ENCODE measurements at regions not wholly inside any gene's neighbourhood (a gene's known extent, or its start where the extent isn't known, plus 50 kb on each side); places are given as distances from the start of the nearest gene placed in this dataset.

- in situ Hi-C loops (cut with HindIII; ENCODE audit: low pct_ligation_motif_present, low pct_unique_long_range_greater_than_20kb, low sequenced_read_pairs), result no loop called here
- no peak for DNase-seq
Measured at GRCh38 chr13:108360139-108360538, 90.6 kb downstream of the TNFSF13B start.

DNA sequence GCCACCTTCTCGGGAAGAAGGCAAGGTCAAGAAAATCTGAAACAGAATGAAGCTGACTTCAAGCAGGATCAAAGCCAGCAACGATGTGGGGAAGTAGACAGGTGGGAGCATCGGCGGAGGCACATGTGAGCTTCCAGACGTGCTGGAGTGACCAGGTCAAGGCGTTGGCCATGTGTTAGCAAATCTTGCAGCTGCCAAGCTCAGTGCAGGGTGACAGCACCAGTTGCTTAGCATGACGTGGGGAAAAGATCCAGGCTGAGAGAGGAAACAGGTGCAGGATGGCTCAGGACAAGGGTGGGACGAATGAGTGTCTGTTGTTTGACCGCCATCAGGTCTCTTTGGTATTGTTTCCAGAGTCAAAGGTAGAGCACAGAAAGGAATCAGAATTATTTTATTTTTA is 92.3 kb downstream of the TNFSF13B start:
- in situ Hi-C loops (cut with HindIII; ENCODE audit: low pct_ligation_motif_present, low pct_unique_long_range_greater_than_20kb, low sequenced_read_pairs), result no loop called here

GRCh38 chr13:108363666-108364065 is 94.1 kb downstream of the TNFSF13B start:
- in situ Hi-C loops (cut with HindIII; ENCODE audit: low pct_ligation_motif_present, low pct_unique_long_range_greater_than_20kb, low sequenced_read_pairs), result no loop called here
- no peak for DNase-seq

More for the DNA sequence above, 92.3 kb downstream of the TNFSF13B start:
- DNase-seq, result no peak

GRCh38 chr13:108365255-108365654 is 95.7 kb downstream of the TNFSF13B start:
- no peak for DNase-seq
- in situ Hi-C loops (cut with HindIII; ENCODE audit: low pct_ligation_motif_present, low pct_unique_long_range_greater_than_20kb, low sequenced_read_pairs), result no loop called here

DNA sequence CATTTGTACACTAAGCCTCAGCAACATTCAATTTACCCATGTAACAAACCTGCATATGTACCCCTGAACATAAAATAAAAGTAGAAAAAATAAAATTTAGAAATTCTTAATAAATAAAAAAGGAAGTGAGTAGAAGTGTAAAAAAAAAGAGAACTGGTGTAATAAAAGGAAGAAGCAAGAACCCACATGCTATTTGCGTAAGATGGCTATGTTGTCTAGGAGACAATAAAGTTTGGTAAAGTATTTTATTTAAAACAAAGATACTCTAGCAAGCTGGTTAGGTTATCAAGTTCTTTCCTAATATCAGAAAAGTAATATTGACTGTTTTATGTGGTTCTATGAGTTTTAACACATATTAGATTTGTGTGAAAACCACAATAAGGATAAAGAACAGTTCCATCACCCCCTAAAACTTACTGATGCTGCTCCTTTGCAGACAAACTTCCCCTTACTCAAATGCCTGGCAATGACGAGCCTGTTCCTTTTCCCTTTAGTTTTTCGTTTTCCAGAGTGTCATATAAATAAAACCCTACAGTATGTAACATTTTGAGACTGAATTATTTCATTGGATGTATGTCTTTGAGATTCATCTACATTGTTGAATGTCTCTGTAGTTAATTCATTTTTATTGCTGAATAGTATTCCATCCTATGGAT is 98.9 kb downstream of the TNFSF13B start:
- DNase-seq, result no peak
- in situ Hi-C loops (cut with HindIII; ENCODE audit: low pct_ligation_motif_present, low pct_unique_long_range_greater_than_20kb, low sequenced_read_pairs), result no loop called here

DNA sequence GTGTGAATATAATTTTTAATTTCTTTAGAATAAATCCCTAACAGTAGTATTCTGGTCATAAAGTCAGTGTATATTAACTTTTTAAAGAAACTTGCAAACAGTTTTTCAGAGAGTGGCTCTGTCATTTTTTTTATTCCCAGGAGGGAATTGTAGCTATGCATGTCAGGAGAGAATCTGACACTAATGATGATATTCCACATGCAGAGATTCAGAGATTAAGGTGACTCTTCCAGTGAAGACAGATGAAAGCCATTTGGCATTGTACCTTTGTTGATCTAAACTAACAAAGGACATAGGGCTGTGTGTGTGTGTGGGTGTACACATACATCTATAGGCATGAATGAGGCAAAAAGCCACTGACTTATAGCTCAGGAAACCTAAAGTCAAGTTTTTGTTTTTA is 99.9 kb downstream of the TNFSF13B start:
- in situ Hi-C loops (cut with HindIII; ENCODE audit: low pct_ligation_motif_present, low pct_unique_long_range_greater_than_20kb, low sequenced_read_pairs), result no loop called here
- no peak for DNase-seq

DNA sequence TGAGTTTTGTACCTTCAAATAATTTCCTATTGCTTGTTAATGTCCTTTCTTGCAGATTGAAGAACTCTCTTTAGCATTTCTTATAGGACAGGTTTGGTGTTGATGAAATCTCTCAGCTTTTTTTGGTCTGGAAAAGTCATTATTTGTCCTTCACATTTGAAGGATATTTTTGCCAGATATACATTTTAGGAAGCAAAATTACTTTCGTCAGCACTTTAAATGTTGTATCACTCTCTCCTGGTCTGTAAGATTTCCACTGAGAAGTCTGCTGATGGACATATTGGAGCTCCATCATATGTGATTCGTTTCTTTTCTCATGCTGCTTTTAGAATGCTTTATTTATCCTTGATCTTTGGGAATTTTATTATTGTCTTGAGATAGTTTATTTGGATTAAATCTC is 105.5 kb downstream of the TNFSF13B start:
- in situ Hi-C loops (cut with HindIII; ENCODE audit: low pct_ligation_motif_present, low pct_unique_long_range_greater_than_20kb, low sequenced_read_pairs), result no loop called here
- DNase-seq, result no peak

GRCh38 chr13:108375772-108376171 is 106.3 kb downstream of the TNFSF13B start:
- no peak for DNase-seq
- in situ Hi-C loops (cut with HindIII; ENCODE audit: low pct_ligation_motif_present, low pct_unique_long_range_greater_than_20kb, low sequenced_read_pairs), result no loop called here

GRCh38 chr13:108376308-108376707 is 106.8 kb downstream of the TNFSF13B start:
- in situ Hi-C loops (cut with HindIII; ENCODE audit: low pct_ligation_motif_present, low pct_unique_long_range_greater_than_20kb, low sequenced_read_pairs), result no loop called here

GRCh38 chr13:108377646-108378206 is 108.2 kb downstream of the TNFSF13B start:
- in situ Hi-C loops (cut with HindIII; ENCODE audit: low pct_ligation_motif_present, low pct_unique_long_range_greater_than_20kb, low sequenced_read_pairs), result no loop called here
- DNase-seq, result no peak

More at GRCh38 chr13:108376308-108376707, 106.8 kb downstream of the TNFSF13B start:
- no peak for DNase-seq

- in situ Hi-C loops (cut with HindIII; ENCODE audit: low pct_ligation_motif_present, low pct_unique_long_range_greater_than_20kb, low sequenced_read_pairs), result no loop called here
Measured at GRCh38 chr13:108383667-108384066, 114.1 kb downstream of the TNFSF13B start.

DNA sequence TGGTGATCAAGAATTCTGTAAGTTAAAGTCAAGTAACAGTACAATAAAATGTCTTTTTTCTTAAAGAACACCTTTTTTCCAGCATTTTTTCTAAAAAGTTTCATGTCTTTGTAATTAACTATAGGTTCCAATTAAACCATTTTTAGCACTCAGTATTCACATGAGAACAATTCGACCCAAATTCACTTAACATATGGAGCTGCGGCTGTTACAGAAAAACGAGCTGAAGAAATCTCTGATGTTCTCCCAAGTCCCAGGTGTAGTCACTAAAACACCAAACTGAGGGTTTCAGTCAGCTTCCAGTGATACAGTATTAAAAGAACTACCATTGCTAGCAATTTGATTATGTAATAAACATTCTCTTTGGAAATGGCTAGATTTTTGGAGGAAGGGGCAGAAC is 117.6 kb downstream of the TNFSF13B start:
- in situ Hi-C loops (cut with HindIII; ENCODE audit: low pct_ligation_motif_present, low pct_unique_long_range_greater_than_20kb, low sequenced_read_pairs), result no loop called here
- no peak for DNase-seq

More at GRCh38 chr13:108383667-108384066, 114.1 kb downstream of the TNFSF13B start:
- DNase-seq, result no peak

DNA sequence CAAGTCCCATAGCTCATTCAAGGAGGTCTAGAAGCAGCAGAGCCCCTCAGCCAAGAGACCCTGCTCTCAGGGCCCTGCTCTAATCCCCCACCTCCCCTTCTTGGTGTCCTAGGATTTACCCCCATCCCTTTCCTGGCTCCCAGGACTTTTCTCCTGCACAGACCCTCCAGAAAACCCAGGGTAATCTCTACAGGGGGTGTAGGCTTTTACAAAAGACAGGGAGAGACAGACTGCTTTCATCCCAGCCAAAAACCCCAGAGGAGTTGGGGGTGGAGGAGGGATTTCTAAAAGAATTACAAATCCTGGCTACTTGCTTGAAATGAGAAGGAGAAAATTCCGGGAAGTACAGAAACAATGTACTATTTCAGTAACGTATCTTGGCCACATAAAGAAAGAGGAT is 133.3 kb downstream of the TNFSF13B start:
- DNase-seq, result no peak
- in situ Hi-C loops (cut with HindIII; ENCODE audit: low pct_ligation_motif_present, low pct_unique_long_range_greater_than_20kb, low sequenced_read_pairs), result no loop called here

- DNase-seq, result no peak
- in situ Hi-C loops (cut with HindIII; ENCODE audit: low pct_ligation_motif_present, low pct_unique_long_range_greater_than_20kb, low sequenced_read_pairs), result no loop called here
Measured at GRCh38 chr13:108407495-108407894, 138.0 kb downstream of the TNFSF13B start.

DNA sequence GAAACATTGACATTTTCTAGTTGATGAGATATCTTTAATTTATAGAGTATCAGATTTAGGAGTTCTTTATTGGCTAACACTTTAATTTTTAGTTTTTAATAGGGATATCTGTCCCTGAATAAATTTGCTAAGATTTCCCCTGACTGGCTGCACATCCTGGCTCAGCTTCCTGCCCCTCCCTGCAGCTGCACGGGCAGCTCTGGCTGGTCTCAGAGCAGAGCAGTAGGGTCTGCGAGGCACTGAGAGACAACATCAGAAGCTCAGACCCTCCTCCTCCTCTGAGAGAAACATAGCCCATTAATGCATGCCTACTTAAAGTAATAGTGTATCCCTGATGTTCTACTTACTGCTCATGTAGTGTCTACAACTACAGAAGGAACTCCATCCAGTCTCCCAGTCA is 139.2 kb downstream of the TNFSF13B start:
- in situ Hi-C loops (cut with HindIII; ENCODE audit: low pct_ligation_motif_present, low pct_unique_long_range_greater_than_20kb, low sequenced_read_pairs), result no loop called here

DNA sequence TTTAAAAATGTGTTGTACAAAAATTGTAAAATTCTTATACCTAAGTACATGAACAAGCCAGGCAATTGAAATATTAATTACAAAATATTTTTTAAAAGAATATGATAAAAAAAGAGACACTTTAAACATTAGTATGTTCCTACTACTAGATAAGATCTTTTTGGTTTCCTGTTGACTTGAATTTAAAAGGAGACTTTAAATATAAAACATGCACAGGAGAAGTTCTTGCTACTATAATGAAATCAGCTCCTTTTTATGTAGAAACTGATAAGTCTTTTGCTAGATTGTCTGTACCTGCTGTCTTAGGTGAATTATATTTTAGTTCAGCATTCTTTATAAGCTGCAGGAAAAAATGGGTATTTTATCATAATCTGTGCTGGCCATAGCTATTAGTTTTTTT is 140.2 kb downstream of the TNFSF13B start:
- in situ Hi-C loops (cut with HindIII; ENCODE audit: low pct_ligation_motif_present, low pct_unique_long_range_greater_than_20kb, low sequenced_read_pairs), result no loop called here
- DNase-seq, result no peak

More for the DNA sequence above, 139.2 kb downstream of the TNFSF13B start:
- no peak for DNase-seq

DNA sequence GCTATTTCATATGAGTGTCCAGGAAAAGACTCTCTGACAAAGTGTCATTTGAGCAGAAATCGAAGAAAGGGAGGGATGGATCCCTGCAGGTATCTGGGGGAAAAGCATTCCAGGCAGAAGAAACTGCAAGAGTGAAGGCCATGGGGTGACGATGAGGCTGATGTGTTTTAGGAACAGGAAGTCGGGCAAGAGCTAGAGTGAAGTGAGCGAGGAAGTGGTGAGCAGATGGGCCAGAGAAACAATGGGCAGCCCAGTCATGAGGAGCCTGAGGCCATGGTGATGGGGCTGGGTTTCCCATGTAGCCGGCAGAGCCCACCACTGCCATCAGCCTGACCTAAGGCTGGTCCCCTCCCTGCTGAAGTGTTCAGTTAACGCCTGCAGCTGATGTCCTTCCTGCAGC is 150.2 kb downstream of the TNFSF13B start:
- no peak for DNase-seq
- in situ Hi-C loops (cut with HindIII; ENCODE audit: low pct_ligation_motif_present, low pct_unique_long_range_greater_than_20kb, low sequenced_read_pairs), result no loop called here

DNA sequence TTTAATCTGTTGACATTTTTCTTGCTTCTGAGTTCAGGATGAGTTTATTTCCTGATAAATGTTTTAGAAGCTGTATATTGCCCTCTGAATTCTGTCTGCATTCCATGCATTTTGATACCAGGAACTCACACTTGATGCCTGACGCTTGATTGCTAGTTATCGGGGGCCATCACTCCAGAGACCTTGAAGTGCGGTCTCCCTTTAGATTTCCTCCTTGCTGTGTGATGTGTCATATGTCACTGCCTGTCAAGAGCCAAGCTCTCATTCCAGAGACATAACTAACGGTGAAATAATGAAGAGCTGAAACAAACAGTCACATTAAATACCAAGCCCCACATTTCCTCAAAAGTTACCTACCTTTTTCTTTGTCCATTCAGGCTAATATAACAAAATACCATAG is 155.5 kb downstream of the TNFSF13B start:
- in situ Hi-C loops (cut with HindIII; ENCODE audit: low pct_ligation_motif_present, low pct_unique_long_range_greater_than_20kb, low sequenced_read_pairs), result no loop called here
- DNase-seq, result no peak

DNA sequence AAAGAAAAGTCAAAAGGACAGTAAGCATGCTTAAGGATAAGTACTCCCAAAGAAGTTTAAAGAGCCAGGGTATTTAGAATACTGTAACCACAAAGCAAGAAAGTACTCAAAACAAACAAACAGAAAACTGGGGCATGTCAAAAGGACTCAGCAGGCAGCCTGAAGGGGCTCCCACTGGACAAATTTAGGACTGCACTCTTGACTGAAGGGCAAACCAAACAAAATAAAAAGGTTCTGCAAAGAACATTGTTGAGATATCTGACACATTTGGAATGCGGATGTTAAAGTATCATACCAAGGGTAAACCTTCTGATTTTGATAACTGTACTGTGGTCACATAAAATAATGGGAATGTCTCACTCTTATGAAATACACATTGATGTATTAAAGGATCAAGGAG is 157.4 kb downstream of the TNFSF13B start:
- in situ Hi-C loops (cut with HindIII; ENCODE audit: low pct_ligation_motif_present, low pct_unique_long_range_greater_than_20kb, low sequenced_read_pairs), result no loop called here
- DNase-seq, result no peak

DNA sequence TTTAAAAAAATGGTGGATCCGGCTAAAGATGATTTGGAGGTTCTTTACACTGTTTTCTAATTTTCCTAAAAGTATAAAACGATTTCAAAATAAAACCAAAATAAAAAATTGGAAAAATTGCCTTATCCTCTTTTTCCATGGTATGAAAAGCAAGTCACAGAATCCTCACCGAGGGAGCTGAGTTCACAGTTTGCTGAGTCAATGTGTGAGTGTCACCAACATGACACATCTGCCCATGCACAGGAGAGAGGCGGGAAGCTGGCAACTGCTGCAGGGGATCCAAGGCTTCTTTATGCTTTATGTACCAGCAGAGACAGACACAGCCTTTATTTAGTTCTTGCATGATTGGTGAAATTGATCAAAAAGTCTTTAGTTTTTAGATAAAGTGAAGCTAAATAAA is 157.8 kb downstream of the TNFSF13B start:
- in situ Hi-C loops (cut with HindIII; ENCODE audit: low pct_ligation_motif_present, low pct_unique_long_range_greater_than_20kb, low sequenced_read_pairs), result no loop called here
- DNase-seq, result no peak

Data from ACHN (cell line).